T-helper 2 cell (primary cell): ENCODE measurements at regions not wholly inside any gene's neighbourhood (a gene's known extent, or its start where the extent isn't known, plus 50 kb on each side); places are given as distances from the start of the nearest gene placed in this dataset.

ENCODE experiments used
- DNase-seq, 5 experiments: peaks; one replicate each; pipeline versions ENCODE4 v3.0.0 to v3.0.0-alpha.2; 2012 to 2022

DNA sequence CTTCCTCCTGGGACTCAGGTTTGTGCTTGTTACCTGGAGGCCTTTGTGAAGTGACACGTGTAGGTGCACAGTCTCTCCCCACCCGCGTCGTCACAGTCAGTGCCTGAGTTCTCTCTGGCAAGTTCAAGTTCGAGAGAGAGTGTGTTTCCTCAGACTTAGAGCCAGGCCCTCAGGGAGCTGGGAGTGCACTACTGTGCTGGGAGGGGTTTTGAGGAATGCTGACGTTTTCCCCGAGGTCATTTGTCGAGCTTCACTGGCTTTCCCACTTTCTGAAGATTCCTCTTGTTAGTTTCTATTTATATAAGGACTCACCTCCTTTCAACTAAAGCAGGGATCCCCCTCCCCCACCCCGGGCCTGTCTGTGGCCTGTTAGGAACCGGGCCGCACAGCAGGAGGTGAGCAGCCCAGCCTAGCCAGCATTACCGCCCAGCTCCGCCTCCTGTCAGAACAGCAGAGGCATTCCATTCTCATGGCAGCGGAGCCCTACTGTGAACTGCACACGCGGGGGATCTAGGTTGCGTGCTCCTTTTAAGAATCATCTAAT, 209.2 kb downstream of the DIRAS2 start:
- no peak for DNase-seq

GRCh38 chr9:90441814-90442213, 200.8 kb downstream of the DIRAS2 start:
- no peak for DNase-seq

GRCh38 chr9:90442723-90443122, 199.9 kb downstream of the DIRAS2 start:
- DNase-seq: no peak

GRCh38 chr9:90444609-90445204, 197.9 kb downstream of the DIRAS2 start:
- DNase-seq: no peak

DNA sequence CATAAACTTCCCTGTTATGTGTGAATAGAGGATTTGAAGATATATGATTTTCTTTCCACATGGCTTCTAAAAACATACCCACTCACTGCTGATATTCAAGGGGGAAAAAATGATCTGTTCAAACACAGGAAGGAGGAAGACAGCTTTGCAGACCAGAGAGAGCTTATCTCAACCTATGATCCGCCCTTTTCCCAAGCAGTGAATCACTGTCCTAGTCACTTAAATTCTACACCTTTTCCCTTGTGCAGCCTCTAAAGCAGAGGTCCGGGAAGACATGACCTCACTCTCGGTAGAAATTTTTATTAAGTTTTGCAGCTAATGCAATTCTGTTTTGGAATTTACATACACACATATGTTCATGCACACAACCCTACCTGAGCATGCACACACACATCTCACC, 197.2 kb downstream of the DIRAS2 start:
- DNase-seq: no peak

DNA sequence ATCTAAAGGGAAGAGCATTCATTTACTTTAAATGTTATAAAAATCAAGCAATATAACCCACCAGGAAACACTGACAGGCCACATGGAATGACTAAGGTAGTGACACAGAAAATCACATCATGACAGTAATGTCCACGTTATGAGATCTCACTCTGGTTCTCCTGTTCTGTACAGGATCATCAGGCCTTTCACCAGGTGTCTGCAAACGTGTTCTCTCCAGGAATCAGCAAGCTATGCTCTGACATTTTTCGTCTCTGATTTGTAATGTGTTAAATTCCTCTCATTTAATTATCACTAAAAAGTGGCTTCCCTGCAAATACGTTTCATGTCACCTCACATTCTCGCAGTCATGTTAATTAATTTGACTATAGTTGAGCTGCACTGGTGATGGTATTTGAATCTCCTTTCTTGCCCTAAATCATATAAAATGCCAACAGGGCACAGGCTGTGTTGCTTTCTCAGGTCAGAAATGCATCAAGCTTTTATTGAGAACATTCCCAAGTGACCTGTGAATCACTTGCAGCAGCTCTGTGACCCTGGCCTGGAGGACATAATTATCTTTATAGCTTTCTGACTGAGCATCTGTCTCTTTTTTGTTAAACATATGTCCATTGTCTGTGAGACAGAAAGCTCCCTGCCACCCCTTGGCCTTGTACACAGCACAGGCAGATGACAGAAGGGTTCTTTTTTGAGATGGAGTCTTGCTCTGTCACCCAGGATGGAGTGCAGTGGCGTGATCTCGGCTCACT, 196.2 kb downstream of the DIRAS2 start:
- DNase-seq: no peak

GRCh38 chr9:90447773-90448172, 194.9 kb downstream of the DIRAS2 start:
- no peak for DNase-seq

GRCh38 chr9:90449213-90449925, 193.3 kb downstream of the DIRAS2 start:
- no peak for DNase-seq

GRCh38 chr9:90451804-90452203, 190.8 kb downstream of the DIRAS2 start:
- no peak for DNase-seq

DNA sequence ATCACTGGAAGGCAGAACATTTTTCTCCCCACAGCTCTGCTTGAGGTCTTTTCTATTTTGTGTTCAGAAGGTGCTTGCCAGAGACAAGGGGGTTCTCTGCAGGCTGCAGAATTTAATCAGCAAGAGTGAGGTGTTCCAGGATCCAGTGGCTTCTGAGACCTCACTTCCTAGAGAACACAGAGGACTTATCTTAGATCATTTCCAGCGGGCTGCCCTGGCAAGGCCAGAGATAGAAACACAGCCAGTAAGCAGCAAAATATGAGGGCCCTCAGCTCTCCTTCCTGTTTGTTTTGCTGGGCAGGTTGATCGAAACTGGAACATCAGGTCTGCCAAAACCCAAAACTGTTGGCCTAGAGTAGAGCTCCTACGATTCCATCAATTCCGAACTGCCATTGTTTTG, 187.3 kb downstream of the DIRAS2 start:
- no peak for DNase-seq

- DNase-seq: no peak
These were observed 185.0 kb downstream of the DIRAS2 start for GRCh38 chr9:90457386-90458190.

DNA sequence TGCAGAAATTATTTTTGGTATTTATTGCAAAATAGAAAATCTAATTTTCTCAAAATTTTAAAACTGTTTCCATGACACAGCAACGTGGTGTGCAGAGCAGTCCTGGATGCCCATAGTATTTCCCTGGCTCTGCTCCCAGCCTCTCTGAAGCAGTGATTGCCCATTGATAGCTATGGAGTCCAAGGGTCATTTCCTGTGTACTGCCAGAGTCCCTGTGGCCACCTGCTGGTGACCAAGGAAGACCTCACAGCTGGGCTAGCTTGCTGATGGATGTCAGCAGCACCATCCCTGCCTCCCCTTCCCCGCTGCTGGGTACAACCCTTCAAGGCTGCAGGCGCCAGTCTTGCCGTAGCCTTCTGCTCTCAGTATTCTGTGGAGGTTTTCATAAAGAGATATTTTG, 184.1 kb downstream of the DIRAS2 start:
- DNase-seq: no peak

GRCh38 chr9:90459321-90459720, 183.3 kb downstream of the DIRAS2 start:
- no peak for DNase-seq

DNA sequence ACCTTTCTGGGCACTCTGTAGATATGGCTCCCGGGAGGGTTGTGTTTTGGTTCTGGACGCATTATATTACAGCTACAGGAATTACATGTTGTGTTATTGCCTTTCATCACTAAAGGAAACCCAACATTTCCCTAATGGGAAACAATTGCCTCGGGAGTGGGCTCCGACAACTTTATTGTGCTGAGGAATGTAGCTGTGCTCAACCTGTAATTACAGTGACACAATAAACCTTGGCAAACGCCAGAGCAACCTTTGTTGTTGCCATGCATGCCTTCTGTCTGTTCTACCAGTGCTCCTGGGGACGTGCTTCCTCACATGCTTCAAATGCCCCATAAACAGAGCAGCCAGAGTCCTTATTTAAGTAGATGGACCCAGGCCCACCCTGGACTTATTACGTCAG, 182.4 kb downstream of the DIRAS2 start:
- DNase-seq: no peak

GRCh38 chr9:90464978-90465377, 177.6 kb downstream of the DIRAS2 start:
- DNase-seq: no peak

DNA sequence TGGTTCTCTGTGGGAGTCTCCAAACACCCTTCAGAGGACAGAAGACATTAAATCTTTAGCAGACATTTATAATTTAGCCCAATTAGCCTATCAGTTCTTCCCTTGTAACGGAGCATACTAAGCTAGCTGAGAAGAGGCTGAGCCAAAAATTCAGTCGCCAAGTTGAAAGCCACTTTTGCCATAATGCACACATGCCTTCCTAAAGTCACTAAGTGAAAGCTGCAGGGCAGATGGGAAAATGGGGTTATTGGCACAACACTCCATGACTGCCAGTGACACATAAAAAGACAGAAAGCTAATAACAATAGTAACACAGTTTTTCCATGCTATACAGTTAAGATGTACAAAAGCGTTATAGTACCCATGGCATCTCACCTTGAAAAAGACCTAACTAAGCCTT, 176.2 kb downstream of the DIRAS2 start:
- no peak for DNase-seq

GRCh38 chr9:90469435-90469834, 173.2 kb downstream of the DIRAS2 start:
- no peak for DNase-seq

- no peak for DNase-seq
These were observed 172.7 kb downstream of the DIRAS2 start for GRCh38 chr9:90469865-90470387.

- DNase-seq: no peak
These were observed 166.6 kb downstream of the DIRAS2 start for GRCh38 chr9:90476058-90476457.

DNA sequence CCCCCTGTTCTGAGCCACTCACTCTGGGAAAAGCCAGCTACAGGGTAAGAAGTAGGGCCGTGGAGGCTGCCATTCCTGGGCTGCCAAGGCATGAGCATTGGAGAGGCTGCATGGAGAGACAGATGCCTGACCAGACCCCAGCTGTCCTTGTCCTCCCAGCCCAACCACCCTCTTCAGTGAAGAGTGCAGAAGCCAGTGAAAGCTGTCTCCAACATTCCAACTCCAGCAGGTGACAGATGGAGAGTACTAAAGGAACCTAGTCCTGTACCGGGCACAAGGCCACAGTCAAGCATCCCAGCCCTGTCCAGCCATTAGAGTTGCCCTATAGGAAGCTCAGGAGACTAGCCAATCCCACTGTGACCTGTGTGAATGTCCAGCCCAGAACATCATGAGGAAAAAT, 165.1 kb downstream of the DIRAS2 start:
- no peak for DNase-seq

DNA sequence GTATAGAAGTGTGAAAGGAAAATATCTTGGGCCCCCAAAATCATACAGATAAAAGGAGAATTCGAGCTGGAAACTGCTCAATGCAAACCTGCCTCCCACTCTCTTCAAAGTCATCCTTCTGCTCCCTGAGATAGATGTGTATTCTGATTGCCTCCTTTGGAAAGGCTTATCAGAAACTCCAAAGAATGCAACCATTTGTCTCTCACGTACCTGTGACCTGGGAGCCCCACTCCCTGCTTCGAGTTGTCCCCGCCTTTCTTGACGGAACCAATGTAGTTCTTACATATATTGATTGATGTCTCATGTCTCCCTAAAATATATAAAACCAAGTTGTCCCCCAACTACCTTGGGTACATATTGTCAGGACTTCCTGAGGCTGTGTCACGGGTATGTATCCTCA, 163.8 kb downstream of the DIRAS2 start:
- no peak for DNase-seq

DNA sequence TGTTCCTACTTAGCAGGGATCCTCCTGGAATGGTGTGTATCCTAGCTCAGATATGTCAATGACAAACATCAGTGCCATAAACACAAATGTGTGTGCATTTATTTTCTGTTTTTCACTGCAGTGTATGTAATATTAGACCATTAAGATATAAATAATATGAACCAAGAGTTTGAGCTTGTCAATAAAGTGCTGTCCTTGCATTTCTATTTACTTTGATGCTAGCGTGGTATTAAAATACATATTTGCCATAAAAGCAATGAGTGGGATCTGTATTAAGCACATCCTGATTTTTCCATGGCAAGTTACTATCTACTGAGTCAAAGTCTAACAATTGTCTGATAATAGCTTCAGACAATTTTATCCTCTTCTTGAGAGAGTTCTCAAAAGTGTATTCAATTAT, 157.6 kb downstream of the DIRAS2 start:
- no peak for DNase-seq

DNA sequence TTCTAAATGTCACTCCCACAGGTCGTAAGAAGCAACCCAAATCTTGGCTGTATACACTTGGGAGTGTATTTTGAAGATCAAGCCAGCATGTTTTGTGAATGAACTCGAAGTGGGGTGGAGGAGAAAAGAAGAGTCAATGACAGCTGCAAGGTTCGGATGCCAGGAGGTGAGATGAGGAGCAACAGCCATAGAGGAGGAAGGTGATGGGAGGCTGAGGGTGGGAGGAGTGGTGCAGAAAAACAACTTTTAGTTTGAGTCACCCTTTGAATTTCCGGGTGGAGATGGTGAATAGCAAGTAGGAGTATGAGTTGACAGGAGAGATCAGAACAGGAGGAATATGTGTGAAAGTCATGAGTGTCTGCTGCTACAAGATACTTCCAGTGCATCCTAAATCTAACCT, 153.6 kb downstream of the DIRAS2 start:
- DNase-seq: no peak
